ENCODE measurements at regions not wholly inside any gene's neighbourhood (a gene's known extent, or its start where the extent isn't known, plus 50 kb on each side); places are given as distances from the start of the nearest gene placed in this dataset.
"Not testable (repeated sequence)": the region's sequence is repeated elsewhere in the genome, so short reads cannot be mapped to it uniquely, and the experiment has no call there.

DNA sequence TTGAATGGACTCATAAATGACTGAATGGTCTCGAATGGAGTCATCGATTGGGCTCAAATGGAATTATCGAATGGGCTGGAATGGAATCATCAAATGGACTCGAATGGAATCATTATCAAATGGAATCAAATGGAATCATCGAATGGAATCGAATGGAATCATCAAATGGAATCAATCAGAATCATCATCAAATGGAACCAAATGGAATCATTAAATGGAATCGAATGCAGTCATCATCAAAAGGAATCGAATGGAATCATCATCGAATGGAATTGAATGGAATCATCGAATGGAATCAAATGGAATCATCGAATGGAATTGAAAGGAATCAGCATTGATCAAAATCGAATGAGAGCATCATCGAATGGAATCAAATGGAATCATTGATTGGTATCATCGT, 1114.9 kb downstream of the RPIA start:
- TF ChIP-seq, protein P1, sequence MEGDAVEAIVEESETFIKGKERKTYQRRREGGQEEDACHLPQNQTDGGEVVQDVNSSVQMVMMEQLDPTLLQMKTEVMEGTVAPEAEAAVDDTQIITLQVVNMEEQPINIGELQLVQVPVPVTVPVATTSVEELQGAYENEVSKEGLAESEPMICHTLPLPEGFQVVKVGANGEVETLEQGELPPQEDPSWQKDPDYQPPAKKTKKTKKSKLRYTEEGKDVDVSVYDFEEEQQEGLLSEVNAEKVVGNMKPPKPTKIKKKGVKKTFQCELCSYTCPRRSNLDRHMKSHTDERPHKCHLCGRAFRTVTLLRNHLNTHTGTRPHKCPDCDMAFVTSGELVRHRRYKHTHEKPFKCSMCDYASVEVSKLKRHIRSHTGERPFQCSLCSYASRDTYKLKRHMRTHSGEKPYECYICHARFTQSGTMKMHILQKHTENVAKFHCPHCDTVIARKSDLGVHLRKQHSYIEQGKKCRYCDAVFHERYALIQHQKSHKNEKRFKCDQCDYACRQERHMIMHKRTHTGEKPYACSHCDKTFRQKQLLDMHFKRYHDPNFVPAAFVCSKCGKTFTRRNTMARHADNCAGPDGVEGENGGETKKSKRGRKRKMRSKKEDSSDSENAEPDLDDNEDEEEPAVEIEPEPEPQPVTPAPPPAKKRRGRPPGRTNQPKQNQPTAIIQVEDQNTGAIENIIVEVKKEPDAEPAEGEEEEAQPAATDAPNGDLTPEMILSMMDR (IDR thresholded peaks at IDR 0.05): not testable (repeated sequence)
- not testable (repeated sequence) for TF ChIP-seq EP300 (IDR thresholded peaks at IDR 0.05)
